Right kidney (tissue), 1 donor: ENCODE measurements at regions not wholly inside any gene's neighbourhood (a gene's known extent, or its start where the extent isn't known, plus 50 kb on each side); places are given as distances from the start of the nearest gene placed in this dataset.

ENCODE experiments used
- DNase-seq: peaks from one replicate; pipeline ENCODE4 v3.0.0-alpha.2; 2016

GRCh38 chr22:49087716-49088601 lies 739.7 kb downstream of the BRD1 start:
- DNase-seq = no peak

DNA sequence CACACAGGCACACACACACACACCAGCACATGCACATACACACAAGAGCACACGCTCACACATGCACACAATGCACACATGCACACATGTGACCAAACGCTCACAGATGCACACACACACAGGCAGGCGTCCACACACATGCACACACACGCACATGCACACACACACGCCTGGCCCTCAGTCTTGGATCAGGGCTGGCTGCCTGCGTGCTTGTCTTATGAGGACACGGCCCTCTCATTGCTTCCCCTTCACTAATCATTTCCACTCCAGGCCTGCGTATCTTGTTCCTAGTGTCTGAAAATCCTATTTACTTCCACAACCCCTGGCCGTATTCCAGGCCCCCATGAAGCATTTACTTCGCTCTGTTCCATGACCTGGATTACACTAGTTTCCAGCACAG lies 740.5 kb downstream of the BRD1 start:
- DNase-seq = no peak

DNA sequence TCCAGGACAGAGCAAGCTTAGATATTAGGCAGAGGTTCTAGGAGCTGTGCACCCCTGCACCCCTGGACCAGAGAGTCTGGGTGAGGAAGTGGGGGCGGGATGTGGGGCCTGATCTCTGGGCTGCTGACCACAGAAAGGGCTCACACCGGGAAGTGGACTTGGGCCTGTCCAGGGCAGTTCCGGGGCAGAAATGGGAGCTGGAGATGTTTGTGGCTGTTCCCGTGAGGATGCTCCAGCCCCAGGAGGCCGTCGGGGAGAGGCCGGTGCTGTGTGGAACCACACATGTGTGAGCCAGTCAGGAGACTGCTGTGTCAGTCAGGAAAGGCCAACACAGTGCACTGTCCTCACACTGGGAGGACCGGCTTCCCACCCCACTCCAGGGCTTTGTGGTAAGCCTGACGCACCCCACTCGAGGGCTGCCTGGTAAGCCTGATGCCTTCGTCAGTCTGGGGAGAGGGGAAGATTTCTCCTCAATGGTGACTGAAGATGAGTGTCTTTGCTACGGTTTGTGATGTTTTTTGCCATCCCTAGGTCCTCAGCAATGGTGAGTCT lies 741.0 kb downstream of the BRD1 start:
- no peak for DNase-seq

- no peak for DNase-seq
Measured at GRCh38 chr22:49086181-49086580, 741.5 kb downstream of the BRD1 start.

DNA sequence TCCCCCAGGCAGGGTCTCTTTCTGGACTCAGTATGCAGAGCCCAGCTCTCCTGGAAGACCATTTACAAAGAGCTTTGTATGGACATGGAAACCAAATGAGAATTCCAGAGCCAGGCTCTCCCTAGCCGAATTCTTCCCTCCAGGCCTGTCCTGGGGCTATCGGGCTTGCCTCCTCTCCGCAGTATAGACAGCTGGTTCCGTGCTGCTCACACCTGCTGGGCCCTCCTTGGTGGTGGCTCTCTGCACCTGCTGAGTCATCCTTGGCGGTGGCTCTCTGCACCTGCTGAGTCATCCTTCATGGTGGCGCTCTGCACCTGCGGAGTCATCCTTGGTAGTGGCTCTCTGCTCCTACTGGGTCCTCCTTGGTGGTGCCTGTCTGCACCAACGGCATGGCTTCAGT lies 743.5 kb downstream of the BRD1 start:
- DNase-seq = no peak

- DNase-seq = no peak
Measured at GRCh38 chr22:49083607-49084006, 744.1 kb downstream of the BRD1 start.

DNA sequence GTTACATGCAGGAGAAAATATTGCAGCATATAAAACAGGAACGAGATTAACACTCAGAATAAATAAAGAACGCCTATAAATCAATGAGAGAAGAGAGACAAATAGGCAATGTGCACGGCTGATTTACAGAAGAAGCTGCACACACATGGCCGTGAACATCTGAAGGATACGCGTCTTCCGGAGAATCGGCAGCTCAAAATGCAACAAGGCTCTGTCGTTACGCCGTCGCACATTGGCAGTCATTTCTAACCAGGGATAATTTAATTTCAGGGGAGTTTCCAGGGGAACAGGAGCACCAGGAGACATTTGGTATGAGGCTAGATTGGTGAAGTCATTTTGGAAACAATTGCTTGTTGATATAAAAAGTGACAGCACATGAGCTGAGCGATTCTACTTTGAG lies 745.2 kb downstream of the BRD1 start:
- no peak for DNase-seq

DNA sequence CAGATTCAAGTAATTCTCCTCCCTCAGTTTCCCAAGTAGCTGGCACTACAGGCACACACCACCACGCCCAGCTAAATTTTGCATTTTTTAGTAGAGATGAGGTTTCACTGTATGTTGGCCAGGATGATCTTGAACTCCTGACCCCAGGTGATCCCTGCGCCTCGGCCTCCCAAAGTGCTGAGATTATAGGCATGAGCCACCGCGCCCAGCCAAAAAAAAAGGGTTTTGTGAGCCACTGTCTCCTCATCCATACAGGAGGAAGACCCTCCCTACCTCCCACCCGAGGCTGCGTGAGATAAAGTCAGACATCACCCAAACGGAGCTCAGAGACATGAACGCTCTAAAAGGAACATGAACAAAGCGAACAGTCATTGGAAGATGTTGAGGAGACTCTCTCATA lies 745.7 kb downstream of the BRD1 start:
- no peak for DNase-seq

DNA sequence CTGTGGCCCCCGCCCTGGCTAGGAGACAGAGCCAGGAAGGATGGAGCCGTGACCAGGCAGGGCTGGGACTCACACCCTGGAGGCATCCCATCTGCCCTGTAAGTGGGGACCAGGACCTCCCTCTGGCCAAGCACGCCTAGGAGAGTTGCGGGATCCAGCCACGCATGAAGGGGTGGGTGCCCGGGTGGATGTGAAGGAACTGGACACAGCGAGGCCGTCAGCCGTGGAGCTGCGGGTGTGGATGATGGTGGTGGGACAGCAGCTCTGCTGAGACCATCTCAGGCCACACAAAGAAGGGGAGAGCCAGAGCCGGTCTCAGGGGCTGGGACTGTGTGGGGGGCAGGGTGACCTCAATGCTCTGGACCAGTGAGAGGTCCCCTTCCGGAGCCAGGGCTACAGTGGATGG lies 746.4 kb downstream of the BRD1 start:
- no peak for DNase-seq

GRCh38 chr22:49080631-49081030 lies 747.0 kb downstream of the BRD1 start:
- no peak for DNase-seq

GRCh38 chr22:49079743-49080500 lies 747.8 kb downstream of the BRD1 start:
- no peak for DNase-seq

DNA sequence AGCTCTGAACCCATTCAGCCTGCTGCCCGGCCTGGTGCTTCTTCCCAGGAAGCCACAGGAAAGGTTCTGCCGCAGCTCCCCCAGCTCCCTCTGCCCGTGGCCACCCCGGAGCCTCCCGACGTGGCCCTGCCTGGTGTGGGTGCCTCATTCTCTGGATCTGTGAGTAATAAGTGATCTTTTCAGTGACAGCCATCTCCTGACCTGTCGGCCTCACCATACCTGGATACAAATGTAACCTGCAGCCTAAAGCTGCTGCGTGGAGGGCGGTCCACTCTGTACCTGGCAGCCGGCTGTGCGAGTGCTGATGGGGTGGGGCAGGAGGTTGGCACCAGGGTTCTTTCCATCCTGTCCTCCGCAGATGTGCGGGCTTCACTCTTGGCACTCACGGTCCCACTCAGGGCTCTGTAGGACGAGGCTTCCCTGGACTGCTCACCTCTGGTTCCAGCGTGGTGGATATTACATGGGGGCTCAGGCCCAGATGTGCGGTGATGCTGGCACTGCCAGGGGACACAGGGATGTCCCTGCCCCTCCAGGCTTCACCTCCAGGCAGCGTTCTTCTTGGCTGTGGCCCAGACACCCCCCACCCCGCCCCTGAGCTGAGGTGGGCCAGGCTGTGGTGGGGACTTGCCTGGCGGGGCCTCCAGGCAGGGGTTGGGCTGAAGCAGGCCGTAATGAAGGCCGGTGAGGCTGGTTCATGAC lies 748.5 kb downstream of the BRD1 start:
- DNase-seq = no peak

DNA sequence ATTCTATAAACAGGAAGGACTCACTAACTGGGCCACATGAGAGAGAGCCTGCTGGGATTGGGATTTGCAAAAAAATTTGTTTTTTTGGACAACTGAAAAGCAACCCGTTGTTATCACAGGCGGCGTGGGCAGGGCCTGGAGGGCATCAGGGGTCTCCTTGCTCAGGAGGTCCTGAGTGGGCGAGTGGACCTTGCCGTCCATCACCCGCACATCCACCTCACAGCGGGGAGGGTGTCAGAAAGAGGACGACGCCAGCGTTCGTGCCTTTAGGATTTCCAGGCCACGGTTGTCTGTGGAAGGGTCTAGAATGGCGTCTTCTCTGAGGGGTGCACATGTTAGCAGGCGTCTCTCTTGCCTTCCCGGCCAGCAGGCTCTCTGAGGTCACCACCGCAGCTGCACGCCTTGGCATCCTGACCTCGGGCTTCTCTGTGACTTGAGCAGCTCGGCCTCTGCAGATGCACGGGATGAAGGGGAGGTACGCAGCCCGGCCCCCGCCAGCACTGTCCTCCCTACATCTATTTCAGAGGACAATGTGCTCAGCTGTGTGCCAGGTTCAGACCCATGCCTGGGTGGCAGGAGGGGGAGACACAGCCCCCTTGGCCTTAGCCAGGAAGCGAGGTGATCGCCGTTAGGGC lies 749.5 kb downstream of the BRD1 start:
- no peak for DNase-seq

GRCh38 chr22:49077586-49077985 lies 750.1 kb downstream of the BRD1 start:
- no peak for DNase-seq

GRCh38 chr22:49077036-49077393 lies 750.7 kb downstream of the BRD1 start:
- DNase-seq = no peak

- no peak for DNase-seq
Measured at GRCh38 chr22:49076300-49077035, 751.2 kb downstream of the BRD1 start.

DNA sequence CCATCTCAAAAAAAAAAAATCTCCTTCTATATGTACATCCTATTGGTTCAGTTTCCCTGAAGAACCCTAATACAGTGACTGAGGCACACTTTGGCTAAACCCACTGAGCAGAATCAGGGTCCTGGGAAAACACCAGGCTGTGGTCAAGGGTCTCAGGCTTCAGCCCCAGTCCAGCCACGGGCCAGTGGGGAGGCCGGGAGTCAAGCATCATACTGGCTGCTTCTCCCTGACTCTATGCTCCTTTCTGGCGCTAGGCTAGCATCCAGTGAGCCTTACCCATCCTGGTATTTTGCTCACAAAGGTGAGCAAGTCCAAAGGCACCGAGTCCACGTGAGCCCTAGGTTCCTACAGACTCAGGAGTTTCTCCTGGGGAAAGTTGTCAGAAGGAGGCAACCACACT lies 752.5 kb downstream of the BRD1 start:
- DNase-seq = no peak

DNA sequence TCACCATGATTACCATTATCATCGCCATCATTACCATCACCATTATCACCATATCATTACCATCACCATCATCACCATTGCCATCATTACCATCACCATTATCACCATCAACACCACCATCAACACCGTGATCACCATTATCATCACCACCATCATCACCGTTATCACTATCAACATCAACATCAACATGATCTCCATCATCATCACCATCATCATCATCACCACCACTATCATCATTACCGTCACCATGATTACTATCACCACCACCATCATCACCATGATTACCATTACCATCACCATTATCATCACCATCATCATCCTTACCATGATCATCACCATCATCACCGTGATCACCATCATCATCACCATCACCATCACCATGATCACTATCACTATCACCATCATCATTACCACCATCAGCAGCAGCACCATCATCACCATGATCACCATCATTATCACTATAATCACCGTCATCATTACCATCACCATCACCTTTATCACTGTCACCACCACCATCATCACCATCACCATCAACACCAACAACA lies 753.7 kb downstream of the BRD1 start:
- DNase-seq = no peak

DNA sequence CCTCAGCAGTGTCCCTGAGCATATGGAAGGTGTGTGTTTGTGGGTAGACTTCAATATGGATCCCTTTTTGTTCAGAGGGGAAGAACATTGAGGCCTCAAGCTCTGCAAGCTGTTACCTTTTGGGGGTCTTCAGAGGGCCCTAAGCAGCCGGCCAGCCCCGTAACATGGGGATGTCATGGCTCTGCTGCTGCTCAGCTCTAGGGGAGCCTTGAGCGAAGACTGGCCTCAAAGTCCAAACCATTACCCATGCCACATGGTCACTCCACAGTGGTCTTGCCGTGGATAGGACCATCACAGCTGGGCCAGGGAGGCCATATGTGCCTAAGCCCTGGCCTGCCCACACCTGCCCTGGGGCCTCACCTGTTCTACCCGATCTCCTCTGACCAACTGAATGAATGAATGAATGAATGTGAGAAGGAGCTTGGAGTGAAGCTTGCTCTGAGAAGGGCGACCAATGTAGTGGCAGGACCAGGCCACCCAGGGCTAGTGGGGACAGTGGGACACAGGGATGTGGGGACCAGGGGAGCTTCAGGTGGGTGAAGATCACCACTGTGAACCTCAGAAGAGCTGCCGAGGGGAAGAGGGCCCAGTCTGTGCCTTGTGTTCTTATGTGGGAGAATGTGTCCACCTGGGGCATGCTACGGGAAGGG lies 754.6 kb downstream of the BRD1 start:
- DNase-seq = no peak

- no peak for DNase-seq
Measured at GRCh38 chr22:49070501-49070900, 757.2 kb downstream of the BRD1 start.
